ENCODE measurements at regions not wholly inside any gene's neighbourhood (a gene's known extent, or its start where the extent isn't known, plus 50 kb on each side); places are given as distances from the start of the nearest gene placed in this dataset.

DNA sequence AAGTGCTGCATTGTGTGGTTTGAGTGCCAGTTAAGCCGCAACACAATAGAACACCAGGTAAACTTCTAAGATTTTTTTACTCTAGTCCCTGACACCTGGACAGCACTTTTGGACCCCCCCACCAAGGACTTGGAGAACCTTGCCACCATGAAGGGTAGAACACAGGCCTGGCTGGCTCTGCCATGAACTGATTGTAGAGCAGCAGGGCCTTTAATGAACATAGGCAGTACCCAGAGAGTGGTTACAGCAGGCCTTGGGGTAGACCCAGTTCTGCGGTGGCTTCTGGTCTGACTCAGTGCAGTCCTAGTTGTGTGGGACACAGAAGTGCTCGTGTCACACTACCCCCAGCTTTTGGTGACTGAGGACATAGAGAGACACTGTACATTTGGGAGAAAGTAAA, 648.3 kb downstream of the PCDH19 start:
- no peaks in the 10 kb centered on the region for H3K9me3 ChIP-seq
- DNase-seq (ENCODE audit: low read depth in 1 of 2, low spot score in 1 of 2) (no peak), FAIRE-seq (no peak), ATAC-seq (no peak)
- ChIA-PET CTCF (no interaction called here), POLR2A (no interaction called here)
- TF ChIP-seq, protein P1, sequence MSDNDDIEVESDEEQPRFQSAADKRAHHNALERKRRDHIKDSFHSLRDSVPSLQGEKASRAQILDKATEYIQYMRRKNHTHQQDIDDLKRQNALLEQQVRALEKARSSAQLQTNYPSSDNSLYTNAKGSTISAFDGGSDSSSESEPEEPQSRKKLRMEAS (IDR thresholded peaks at IDR 0.05): no peak
- TF ChIP-seq ZSCAN20 (CRISPR knock-in tag; IDR thresholded peaks at IDR 0.05) (no peak), HOXB5 (CRISPR knock-in tag; IDR thresholded peaks at IDR 0.05) (no peak), CBX8 (IDR thresholded peaks at IDR 0.05) (no peak), JUNB (IDR thresholded peaks at IDR 0.05) (no peak), HDAC2 (IDR thresholded peaks at IDR 0.05) (no peak), CTCF (IDR thresholded peaks at IDR 0.05) (no peak), EHMT2 (IDR thresholded peaks at IDR 0.05; ENCODE audit: low read depth) (no peak), HOXA7 (CRISPR knock-in tag; IDR thresholded peaks at IDR 0.05) (no peak), KDM1A (IDR thresholded peaks at IDR 0.05; ENCODE audit: low read depth) (no peak), BHLHE40 (IDR thresholded peaks at IDR 0.05; ENCODE audit: low read depth, low read length) (no peak), SMC3 (IDR thresholded peaks at IDR 0.05) (no peak), TFCP2L1 (CRISPR knock-in tag; IDR thresholded peaks at IDR 0.05) (no peak), HOXB13 (CRISPR knock-in tag; IDR thresholded peaks at IDR 0.05; ENCODE audit: low read depth) (no peak), FOSB (CRISPR knock-in tag; IDR thresholded peaks at IDR 0.05) (no peak), FOSL2 (IDR thresholded peaks at IDR 0.05) (no peak), FOSL2 (CRISPR knock-in tag; IDR thresholded peaks at IDR 0.05) (no peak), BCL3 (IDR thresholded peaks at IDR 0.05) (no peak), USF2 (IDR thresholded peaks at IDR 0.05) (no peak)
- TF ChIP-seq, protein P2, sequence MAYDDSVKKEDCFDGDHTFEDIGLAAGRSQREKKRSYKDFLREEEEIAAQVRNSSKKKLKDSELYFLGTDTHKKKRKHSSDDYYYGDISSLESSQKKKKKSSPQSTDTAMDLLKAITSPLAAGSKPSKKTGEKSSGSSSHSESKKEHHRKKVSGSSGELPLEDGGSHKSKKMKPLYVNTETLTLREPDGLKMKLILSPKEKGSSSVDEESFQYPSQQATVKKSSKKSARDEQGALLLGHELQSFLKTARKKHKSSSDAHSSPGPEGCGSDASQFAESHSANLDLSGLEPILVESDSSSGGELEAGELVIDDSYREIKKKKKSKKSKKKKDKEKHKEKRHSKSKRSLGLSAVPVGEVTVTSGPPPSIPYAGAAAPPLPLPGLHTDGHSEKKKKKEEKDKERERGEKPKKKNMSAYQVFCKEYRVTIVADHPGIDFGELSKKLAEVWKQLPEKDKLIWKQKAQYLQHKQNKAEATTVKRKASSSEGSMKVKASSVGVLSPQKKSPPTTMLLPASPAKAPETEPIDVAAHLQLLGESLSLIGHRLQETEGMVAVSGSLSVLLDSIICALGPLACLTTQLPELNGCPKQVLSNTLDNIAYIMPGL (CRISPR knock-in tag; IDR thresholded peaks at IDR 0.05; ENCODE audit: borderline replicate concordance): no peak
- 11% methylated on average over 3 of the region's 3 CpGs for WGBS (ENCODE audit: missing lambda C conversion rate)
- no peak overlapping the region for H3K4me2 ChIP-seq
- no peak overlapping the region for H3K27ac ChIP-seq
- no peaks in the 10 kb centered on the region for H3K4me1 ChIP-seq
- H3K4me3 ChIP-seq: no peak overlapping the region

DNA sequence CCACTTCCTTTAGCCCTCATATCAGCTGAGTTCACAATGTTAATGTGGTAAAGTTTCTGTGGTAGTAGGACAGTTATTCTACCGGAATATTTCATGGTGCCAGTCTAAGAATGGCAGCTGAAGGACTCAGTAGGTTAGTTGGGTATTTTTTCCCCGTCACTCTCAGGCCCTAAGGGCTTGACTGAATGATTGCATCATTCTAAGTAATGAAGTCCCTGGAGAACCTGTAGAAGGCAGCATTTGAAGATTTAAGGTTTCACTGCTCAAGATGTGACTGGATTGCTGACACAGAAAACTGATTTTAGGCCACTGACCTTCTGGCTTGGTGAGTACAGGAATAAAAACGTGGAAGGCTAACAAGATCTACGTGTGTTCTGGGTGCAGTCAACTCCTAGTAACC, 657.3 kb downstream of the PCDH19 start:
- DNase-seq (ENCODE audit: low read depth in 1 of 2, low spot score in 1 of 2) (no peak), FAIRE-seq (no peak), ATAC-seq (no peak)
- ChIA-PET POLR2A (no interaction called here), CTCF (no interaction called here)
- H3K4me2 ChIP-seq: no peak overlapping the region
- H3K9me3 ChIP-seq: no peaks in the 10 kb centered on the region
- no peaks in the 10 kb centered on the region for H3K4me1 ChIP-seq
- 4% methylated on average over 4 of the region's 4 CpGs for WGBS (ENCODE audit: missing lambda C conversion rate)
- no peak overlapping the region for H3K4me3 ChIP-seq
- H3K27ac ChIP-seq: no peak overlapping the region
- TF ChIP-seq CBX8 (IDR thresholded peaks at IDR 0.05): no peak
- TF ChIP-seq HOXB13 (CRISPR knock-in tag; IDR thresholded peaks at IDR 0.05; ENCODE audit: low read depth): no peak
- no peak for TF ChIP-seq PBX3 (IDR thresholded peaks at IDR 0.05)
- TF ChIP-seq HDAC2 (IDR thresholded peaks at IDR 0.05): no peak
- TF ChIP-seq E2F6 (IDR thresholded peaks at IDR 0.05; ENCODE audit: borderline replicate concordance, low read depth): no peak
- no peak for TF ChIP-seq EP300 (IDR thresholded peaks at IDR 0.05)
- TF ChIP-seq HEYL (CRISPR knock-in tag; IDR thresholded peaks at IDR 0.05): no peak
- TF ChIP-seq FOSL2 (IDR thresholded peaks at IDR 0.05): no peak
- TF ChIP-seq FOSL2 (CRISPR knock-in tag; IDR thresholded peaks at IDR 0.05): no peak
- TF ChIP-seq EHF (CRISPR knock-in tag; IDR thresholded peaks at IDR 0.05): no peak
- TF ChIP-seq POLR2A (IDR thresholded peaks at IDR 0.05; ENCODE audit: low read length): no peak
- no peak for TF ChIP-seq ZNF302 (CRISPR knock-in tag; IDR thresholded peaks at IDR 0.05)
- no peak for TF ChIP-seq RCOR1 (IDR thresholded peaks at IDR 0.05; ENCODE audit: low read depth, low read length)
- no peak for TF ChIP-seq TFCP2L1 (CRISPR knock-in tag; IDR thresholded peaks at IDR 0.05)
- no peak for TF ChIP-seq MAZ (IDR thresholded peaks at IDR 0.05; ENCODE audit: borderline replicate concordance, low read depth, low read length)
- TF ChIP-seq HOXB5 (CRISPR knock-in tag; IDR thresholded peaks at IDR 0.05): no peak
- TF ChIP-seq BCL3 (IDR thresholded peaks at IDR 0.05): no peak

Data from A549 (cell line).